Endothelial cell of umbilical vein (primary cell): ENCODE measurements at regions not wholly inside any gene's neighbourhood (a gene's known extent, or its start where the extent isn't known, plus 50 kb on each side); places are given as distances from the start of the nearest gene placed in this dataset.

ENCODE experiments used
- BruUV-seq: library from RNA; stranded (reverse); fragments of 400-500 nt; replicated peaks from 2 replicates; lab custom pipeline; 2021; lab: Mats Ljungman, UMichigan
- CTCF ChIA-PET: fragments of 300-600, 350-600 bp; sonication (Branson Sonifier 250); formaldehyde crosslinking; loops from one replicate; lab custom pipeline; 2021; ENCODE audit warnings: antibody characterized with exemption, inconsistent platforms; lab: Charles Lee
- POLR2A ChIA-PET: fragments of 300-600, 350-600 bp; sonication (Branson Sonifier 250); formaldehyde crosslinking; loops from one replicate; lab custom pipeline; 2021; ENCODE audit warnings: antibody characterized with exemption, inconsistent platforms; lab: Charles Lee
- DNase-seq: peaks from one replicate; pipeline ENCODE4 v3.0.0-alpha.2; 2011; ENCODE audit warnings: low read depth, low spot score
- FAIRE-seq: peaks from 2 replicates; lab custom pipeline; 2011; peaks lifted over from hg19 to GRCh38; lab: Jason Lieb, UNC
- H2AFZ ChIP-seq: 2 replicates; pipeline ENCODE4 v1.6.0; 2012; ENCODE audit warnings: low read depth, low read length, control low read depth, inconsistent platforms
- H3K27ac ChIP-seq: 2 replicates; pipeline ENCODE4 v1.5.1; 2011; ENCODE audit warnings: low read depth, mild to moderate bottlenecking, control low read depth, low read length, moderate library complexity; ENCODE audit not compliant: insufficient read depth
- H3K27me3 ChIP-seq, 2 experiments: 2 replicates each; pipeline versions ENCODE4 v1.6.0 to v1.6.1; 2011; ENCODE audit warnings: low read length in 2 of 2, mixed read lengths in 1 of 2; ENCODE audit not compliant: control insufficient read depth in 2 of 2, insufficient read depth in 2 of 2
- H3K36me3 ChIP-seq, 2 experiments: 2 replicates in 1 of 2; 3 replicates in 1 of 2; pipeline ENCODE4 v1.5.1; 2011; ENCODE audit warnings: low read length in 2 of 2, mild to moderate bottlenecking in 1 of 2, moderate library complexity in 1 of 2; ENCODE audit not compliant: control insufficient read depth in 2 of 2, insufficient read depth in 2 of 2; ENCODE audit errors: extremely low read depth in 1 of 2
- H3K4me1 ChIP-seq: 3 replicates; pipeline ENCODE4 v1.5.1; 2011; ENCODE audit warnings: mild to moderate bottlenecking, low read length; ENCODE audit not compliant: control insufficient read depth, insufficient read depth; ENCODE audit errors: extremely low read depth
- H3K4me2 ChIP-seq: 2 replicates; pipeline ENCODE4 v1.6.1; 2011; ENCODE audit warnings: low read length, control low read depth, mixed read lengths; ENCODE audit not compliant: insufficient read depth
- H3K4me3 ChIP-seq, 3 experiments: fragments of 200-600 bp in 1 of 3; sonication (generic), shearing (Covaris generic) in 1 of 3; replicated peaks in 1 of 3; 2 replicates each; pipeline ENCODE4 v1.5.1; 2011 to 2016; ENCODE audit warnings: control low read depth in 3 of 3, low read length in 3 of 3, mild to moderate bottlenecking in 2 of 3, inconsistent platforms in 1 of 3, low read depth in 1 of 3, moderate library complexity in 1 of 3; ENCODE audit not compliant: insufficient read depth in 1 of 3
- H3K79me2 ChIP-seq: 2 replicates; pipeline ENCODE4 v1.6.0; 2012; ENCODE audit warnings: low read length, inconsistent platforms; ENCODE audit not compliant: control insufficient read depth, insufficient read depth
- H3K9ac ChIP-seq: replicated peaks from 2 replicates; pipeline ENCODE3; 2011; ENCODE audit warnings: low read length, control low read depth; ENCODE audit not compliant: insufficient read depth; ENCODE audit errors: extremely low read depth
- H3K9me1 ChIP-seq: replicated peaks from 3 replicates; pipeline ENCODE4 v1.6.0; 2011; ENCODE audit warnings: mild to moderate bottlenecking, low read length; ENCODE audit not compliant: control insufficient read depth, insufficient read depth; ENCODE audit errors: extremely low read depth
- H3K9me3 ChIP-seq: replicated peaks from 2 replicates; pipeline ENCODE4 v1.5.1; 2012; ENCODE audit warnings: low read length, inconsistent platforms; ENCODE audit not compliant: control insufficient read depth, insufficient read depth
- H4K20me1 ChIP-seq: replicated peaks from 2 replicates; pipeline ENCODE3; 2011; ENCODE audit warnings: mild to moderate bottlenecking, low read length; ENCODE audit not compliant: control insufficient read depth, insufficient read depth; ENCODE audit errors: extremely low read depth
- CTCF ChIP-seq, 2 donors: IDR thresholded peaks; 1 replicate in 1 of 2; 2 replicates in 1 of 2; pipeline ENCODE4 v1.5.1; 2011; ENCODE audit warnings: low read length in 2 of 2, mild to moderate bottlenecking in 2 of 2, moderate library complexity in 2 of 2, control low read depth in 1 of 2, inconsistent platforms in 1 of 2, low read depth in 1 of 2; ENCODE audit not compliant: insufficient read depth in 1 of 2; ENCODE audit errors: extremely low read depth in 1 of 2
- EZH2 ChIP-seq: IDR thresholded peaks from 2 replicates; pipeline ENCODE4 v1.6.1; 2012; ENCODE audit warnings: borderline replicate concordance, low read depth, mild to moderate bottlenecking, moderate library complexity, low read length, inconsistent platforms; ENCODE audit not compliant: severe bottlenecking
- FOS ChIP-seq: IDR thresholded peaks from 2 replicates; pipeline ENCODE4 v1.6.1; 2011; ENCODE audit warnings: mild to moderate bottlenecking, low read length, moderate library complexity, borderline replicate concordance; ENCODE audit not compliant: insufficient read depth
- GATA2 ChIP-seq: IDR thresholded peaks from 2 replicates; pipeline ENCODE4 v1.7.0; 2011; ENCODE audit warnings: low read depth, mild to moderate bottlenecking, moderate library complexity, mixed read lengths, low read length; ENCODE audit not compliant: insufficient read length, insufficient read depth
- JUN ChIP-seq: IDR thresholded peaks from 2 replicates; pipeline ENCODE4 v1.6.1; 2011; ENCODE audit warnings: borderline replicate concordance, low read depth; ENCODE audit not compliant: insufficient read length, insufficient read depth
- MAX ChIP-seq: IDR thresholded peaks from 2 replicates; pipeline ENCODE4 v1.6.1; 2011; ENCODE audit not compliant: insufficient read depth, insufficient read length
- MYC ChIP-seq: IDR thresholded peaks from one replicate; pipeline ENCODE4 v1.6.1; 2011; ENCODE audit warnings: mild to moderate bottlenecking, low read depth, low read length
- POLR2A ChIP-seq: IDR thresholded peaks from 2 replicates; pipeline ENCODE4 v1.6.1; 2012; ENCODE audit warnings: low read depth, mild to moderate bottlenecking, control low read depth, low read length
- POLR2AphosphoS5 ChIP-seq: IDR thresholded peaks from 2 replicates; pipeline ENCODE4 v1.6.1; 2012; ENCODE audit warnings: low read depth, mild to moderate bottlenecking, control low read depth, low read length, moderate library complexity; ENCODE audit not compliant: insufficient read depth
- dilution Hi-C: fragments of 300-500 bp; cut with MboI; formaldehyde crosslinking; loops from one replicate; pipeline ENCODE4 v1.15.0; 2019; ENCODE audit warnings: low sequenced_read_pairs; ENCODE audit not compliant: extremely low pct_ligation_motif_present
- intact Hi-C: fragments of 100-400 bp; cut with micrococcal nuclease; formaldehyde crosslinking; loops from one replicate; pipeline ENCODE4 v1.10.0; 2022

- DNase-seq (no peak), FAIRE-seq (no peak)
- Histone ChIP-seq H3K9me3 (peaks cover 4% of the 10 kb centered on the region), H3K27me3 (no peaks in the 10 kb centered on the region), H3K79me2 (no peaks in the 10 kb centered on the region), H3K4me2 (no peak overlapping the region), H3K4me1 (no peaks in the 10 kb centered on the region), H3K36me3 (no peaks in the 10 kb centered on the region), H2AFZ (no peak overlapping the region), H3K9me1 (no peaks in the 10 kb centered on the region), H4K20me1 (no peaks in the 10 kb centered on the region), H3K27ac (no peak overlapping the region), H3K9ac (no peak overlapping the region), H3K4me3 (no peak overlapping the region)
- TF ChIP-seq MAX (no peak), EZH2 (no peak), POLR2AphosphoS5 (no peak), POLR2A (no peak), JUN (no peak), MYC (no peak), CTCF (IDR thresholded peaks at IDR 0.05; ENCODE audit: extremely low read depth in 1 of 2, insufficient read depth in 1 of 2, low read depth in 1 of 2, low read length in 2 of 2) (no peak), GATA2 (no peak), FOS (no peak)
- no TSS peak for BruUV-seq
- ChIA-PET POLR2A (no interaction called here), CTCF (no interaction called here)
- intact Hi-C loops (no loop called here), dilution Hi-C loops (no loop called here)
These were observed 219.0 kb downstream of the THBS2 start for GRCh38 chr6:169034516-169035167.
